IPS-NIHi11 (cell line): ENCODE measurements at regions not wholly inside any gene's neighbourhood (a gene's known extent, or its start where the extent isn't known, plus 50 kb on each side); places are given as distances from the start of the nearest gene placed in this dataset.

Source experiments
- DNase-seq: peaks from one replicate; pipeline ENCODE4 v3.0.0; 2012; ENCODE audit warnings: mixed read lengths, low spot score

- DNase-seq = no peak
Measured at GRCh38 chr16:86632206-86632605, 53.9 kb downstream of the FOXL1 start.

GRCh38 chr16:86632944-86633343 lies 54.6 kb downstream of the FOXL1 start:
- no peak for DNase-seq

- DNase-seq = peak; percentile 69
Measured at GRCh38 chr16:86634292-86634691, 55.9 kb downstream of the FOXL1 start.

- DNase-seq = no peak
Measured at GRCh38 chr16:86635176-86635876, 57.0 kb downstream of the FOXL1 start.

- no peak for DNase-seq
Measured at GRCh38 chr16:86635926-86636325, 57.6 kb downstream of the FOXL1 start.

- no peak for DNase-seq
Measured at GRCh38 chr16:86637744-86638143, 59.4 kb downstream of the FOXL1 start.

- DNase-seq = no peak
Measured at GRCh38 chr16:86638642-86639041, 60.3 kb downstream of the FOXL1 start.

GRCh38 chr16:86639354-86639753 lies 61.0 kb downstream of the FOXL1 start:
- DNase-seq = no peak

- no peak for DNase-seq
Measured at GRCh38 chr16:86640265-86640843, 62.0 kb downstream of the FOXL1 start.

- DNase-seq = no peak
Measured at GRCh38 chr16:86642087-86642486, 63.7 kb downstream of the FOXL1 start.

- no peak for DNase-seq
Measured at GRCh38 chr16:86643671-86644070, 65.3 kb downstream of the FOXL1 start.

- no peak for DNase-seq
Measured at GRCh38 chr16:86647561-86647960, 69.2 kb downstream of the FOXL1 start.

- DNase-seq = no peak
Measured at GRCh38 chr16:86649875-86650274, 71.5 kb downstream of the FOXL1 start.

- DNase-seq = no peak
Measured at GRCh38 chr16:86651013-86651627, 72.8 kb downstream of the FOXL1 start.

GRCh38 chr16:86651823-86652222 lies 73.5 kb downstream of the FOXL1 start:
- DNase-seq = no peak

- no peak for DNase-seq
Measured at GRCh38 chr16:86653285-86654006, 75.1 kb downstream of the FOXL1 start.

- no peak for DNase-seq
Measured at GRCh38 chr16:86657972-86658371, 79.6 kb downstream of the FOXL1 start.

GRCh38 chr16:86660623-86661022 lies 82.3 kb downstream of the FOXL1 start:
- DNase-seq = no peak

GRCh38 chr16:86661706-86662105 lies 83.4 kb downstream of the FOXL1 start:
- DNase-seq = no peak

- DNase-seq = no peak
Measured at GRCh38 chr16:86662195-86662594, 83.8 kb downstream of the FOXL1 start.

- no peak for DNase-seq
Measured at GRCh38 chr16:86662740-86663139, 84.4 kb downstream of the FOXL1 start.

- no peak for DNase-seq
Measured at GRCh38 chr16:86663685-86664521, 85.6 kb downstream of the FOXL1 start.
